ENCODE measurements at regions not wholly inside any gene's neighbourhood (a gene's known extent, or its start where the extent isn't known, plus 50 kb on each side); places are given as distances from the start of the nearest gene placed in this dataset.
"Not testable (repeated sequence)": the region's sequence is repeated elsewhere in the genome, so short reads cannot be mapped to it uniquely, and the experiment has no call there.

DNA sequence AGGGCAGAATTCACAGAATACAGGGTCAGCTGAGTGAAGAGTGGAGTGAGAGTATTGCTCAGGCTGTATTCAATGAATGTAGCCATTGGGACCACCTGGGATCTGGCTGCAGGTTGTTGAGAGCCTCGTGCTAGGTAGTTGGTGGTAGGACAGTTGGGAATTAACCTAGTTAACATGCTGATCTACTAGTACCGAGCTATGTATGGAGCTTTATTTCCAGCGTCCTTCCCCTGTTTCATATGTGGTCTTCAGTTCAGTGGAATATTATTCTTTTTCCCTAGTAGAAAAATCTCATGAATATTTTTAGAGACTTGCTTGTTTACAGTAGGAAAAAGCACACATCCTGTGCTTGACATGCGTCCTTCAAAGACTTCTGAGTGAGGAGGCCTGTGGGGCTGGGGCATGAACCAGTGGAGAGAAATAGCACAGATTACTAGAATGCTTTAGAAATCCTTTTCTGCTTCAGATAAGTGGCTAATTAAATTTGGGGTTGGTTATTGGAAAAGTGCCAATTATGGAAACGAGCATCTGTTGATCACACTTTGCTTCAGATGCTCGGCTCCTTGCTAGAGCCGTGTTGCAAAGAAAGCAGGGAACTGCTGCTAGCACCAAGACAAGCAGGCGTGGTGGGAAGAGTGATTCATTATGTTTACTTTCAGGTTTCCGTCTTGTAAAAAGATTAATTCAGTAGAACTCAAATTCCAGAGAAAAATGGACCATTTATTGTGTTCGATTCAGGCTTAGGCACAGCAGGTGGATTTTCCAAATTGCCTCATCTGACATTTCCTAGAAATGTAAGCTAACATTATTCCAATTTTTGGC, 53.6 kb downstream of the ARF6 start:
- DNase-seq (ENCODE audit: low spot score), result no peak

DNA sequence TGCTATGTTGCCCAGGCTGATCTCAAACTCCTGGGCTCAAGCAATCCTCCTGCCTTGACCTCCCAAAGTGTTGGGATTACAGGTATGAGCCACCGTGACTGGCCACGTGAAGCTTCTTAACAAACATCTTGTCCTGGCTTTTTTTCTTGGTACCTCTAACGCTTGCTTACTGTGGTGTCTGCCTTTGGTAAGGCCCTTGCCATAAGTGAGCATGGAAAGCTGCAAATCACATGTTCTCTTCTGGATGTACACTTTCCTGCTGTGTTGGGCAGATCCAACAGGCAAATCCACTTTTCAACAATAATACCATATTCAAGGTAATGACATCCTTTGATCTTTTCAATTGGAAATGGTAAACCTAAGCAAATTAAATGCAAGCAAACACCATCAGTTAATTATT, 54.6 kb downstream of the ARF6 start:
- no peak for DNase-seq (ENCODE audit: low spot score)

DNA sequence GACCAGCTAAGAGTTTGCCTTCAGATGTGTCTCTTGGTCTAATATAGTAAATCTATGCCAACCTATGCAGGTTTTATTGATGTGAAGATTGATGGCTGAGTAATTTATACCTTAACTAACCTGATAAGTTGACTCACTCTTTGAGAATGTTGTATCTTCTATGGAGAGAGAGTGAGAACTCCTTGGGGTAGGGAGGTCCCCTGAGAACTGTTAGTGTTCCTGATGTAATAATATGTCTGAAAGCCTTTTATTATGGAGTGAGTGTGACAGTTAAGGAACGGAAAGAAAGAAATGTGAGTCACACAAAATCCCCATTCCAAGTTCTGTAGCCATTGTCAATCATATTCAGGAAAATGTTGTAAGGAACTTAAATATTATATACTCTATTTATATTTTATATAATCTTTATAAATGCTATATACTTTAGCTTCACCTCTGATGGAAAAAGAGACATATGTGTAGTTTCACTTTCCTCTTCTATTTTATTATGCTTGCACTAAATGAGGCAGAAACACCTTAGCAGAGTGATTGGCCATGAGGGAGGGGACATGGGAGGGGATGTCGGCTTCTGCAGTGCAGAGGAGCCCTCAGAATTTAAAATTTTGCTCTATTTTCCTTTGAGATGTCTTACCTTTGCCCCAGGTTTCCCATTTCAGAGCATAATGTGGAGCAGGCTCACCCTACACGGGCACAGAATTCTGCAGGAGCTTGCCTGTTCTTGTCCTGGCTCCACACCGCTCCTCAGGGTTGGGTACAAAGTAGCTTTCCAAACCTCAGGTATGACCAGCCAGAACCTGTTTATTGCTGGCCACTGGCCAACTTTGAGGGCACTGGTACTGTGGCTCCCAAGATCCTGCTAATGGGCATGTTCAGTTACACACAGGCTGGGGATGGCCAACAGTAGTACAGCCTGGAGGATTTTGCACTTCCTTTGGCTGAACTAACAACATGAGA, 57.7 kb downstream of the ARF6 start:
- no peak for DNase-seq (ENCODE audit: low spot score)

DNA sequence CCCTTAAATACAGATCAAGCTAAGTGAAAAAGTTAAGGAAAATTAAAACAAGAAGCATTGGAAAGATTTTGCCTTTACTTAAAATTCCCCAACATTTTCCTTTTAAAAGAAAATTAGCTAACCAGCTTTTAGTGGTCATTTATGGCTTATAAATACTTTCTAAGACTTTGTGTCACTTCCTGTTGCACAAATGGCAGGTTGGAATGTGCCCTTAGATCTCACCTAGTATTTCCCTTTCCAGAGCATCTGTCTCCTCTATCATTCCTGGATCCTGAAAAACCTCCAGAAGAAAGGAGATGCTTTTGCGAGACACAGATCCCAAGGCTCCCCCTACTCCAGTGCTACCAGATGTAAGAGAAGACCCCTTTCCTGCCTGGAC, 58.3 kb downstream of the ARF6 start:
- DNase-seq (ENCODE audit: low spot score), result no peak

DNA sequence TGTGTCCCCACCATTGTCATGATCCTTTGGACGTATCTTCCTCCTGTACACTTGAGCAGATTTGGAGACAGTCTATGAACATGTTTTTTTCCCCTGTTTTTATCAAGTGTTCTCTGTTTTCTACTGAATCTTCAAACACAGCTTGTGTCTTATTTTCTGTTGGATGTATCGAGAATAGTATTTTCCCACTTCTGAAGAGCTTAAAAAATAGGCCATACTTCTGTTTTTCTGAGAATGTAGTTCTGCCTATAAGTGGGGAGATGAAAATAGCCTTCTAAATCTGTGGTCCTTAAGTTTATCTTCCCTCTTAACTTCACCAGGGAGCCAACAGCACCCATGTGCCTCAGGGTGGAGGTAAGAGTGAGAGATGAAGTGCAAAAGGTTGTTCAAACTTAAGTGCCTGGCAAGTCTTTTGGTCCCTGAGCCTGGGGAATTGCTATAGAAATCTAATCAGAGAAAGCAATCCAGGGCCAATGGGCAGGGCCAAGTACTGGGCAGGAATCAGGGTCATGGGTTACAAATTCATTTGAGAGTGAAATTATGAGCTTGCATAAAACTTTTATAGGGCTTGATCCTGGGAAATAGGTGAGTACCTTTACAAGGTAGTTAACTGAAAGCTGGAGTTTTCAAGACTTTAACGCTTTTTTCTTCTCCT, 58.9 kb downstream of the ARF6 start:
- DNase-seq (ENCODE audit: low spot score), result no peak

DNA sequence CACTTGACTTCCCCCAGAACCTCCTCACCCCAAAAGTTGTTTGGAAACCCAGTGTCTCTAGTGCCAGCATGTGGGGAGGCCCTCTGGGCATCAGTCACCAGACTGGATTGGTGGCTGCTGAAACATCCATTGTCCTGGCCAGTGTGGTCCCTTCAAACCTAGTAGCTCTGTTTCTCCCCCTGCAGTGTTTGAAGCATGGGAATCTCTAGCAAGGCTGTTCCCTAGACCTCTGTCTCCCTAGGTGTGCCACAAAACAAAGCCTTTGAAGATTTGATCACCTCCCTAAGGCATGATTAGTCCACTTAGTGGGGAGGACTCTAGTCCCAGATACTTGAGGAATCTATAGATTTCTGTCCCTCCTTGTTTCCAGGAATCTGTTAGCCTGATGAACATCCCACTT, 60.3 kb downstream of the ARF6 start:
- no peak for DNase-seq (ENCODE audit: low spot score)

DNA sequence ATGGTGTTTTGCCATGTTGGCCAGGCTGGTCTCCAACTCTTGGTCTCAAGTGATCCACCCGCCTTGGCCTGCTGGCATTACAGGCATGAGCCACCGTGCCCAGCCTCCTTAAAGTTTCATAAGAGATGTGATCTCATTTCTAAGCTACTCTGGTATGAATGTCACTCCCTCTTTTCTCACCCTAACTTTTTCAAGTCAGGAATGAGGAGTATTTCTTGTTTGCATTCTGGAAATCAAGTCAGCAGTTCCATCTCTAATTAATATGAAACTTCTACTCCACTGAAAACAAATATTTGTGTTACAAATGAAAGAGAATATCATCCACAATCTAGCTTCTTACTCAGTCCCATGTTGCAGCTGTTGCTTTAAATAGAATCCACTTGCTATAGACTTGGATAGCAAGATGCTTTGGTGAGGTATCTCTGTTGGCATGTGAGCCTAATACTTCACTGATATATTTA, 61.3 kb downstream of the ARF6 start:
- no peak for DNase-seq (ENCODE audit: low spot score)

DNA sequence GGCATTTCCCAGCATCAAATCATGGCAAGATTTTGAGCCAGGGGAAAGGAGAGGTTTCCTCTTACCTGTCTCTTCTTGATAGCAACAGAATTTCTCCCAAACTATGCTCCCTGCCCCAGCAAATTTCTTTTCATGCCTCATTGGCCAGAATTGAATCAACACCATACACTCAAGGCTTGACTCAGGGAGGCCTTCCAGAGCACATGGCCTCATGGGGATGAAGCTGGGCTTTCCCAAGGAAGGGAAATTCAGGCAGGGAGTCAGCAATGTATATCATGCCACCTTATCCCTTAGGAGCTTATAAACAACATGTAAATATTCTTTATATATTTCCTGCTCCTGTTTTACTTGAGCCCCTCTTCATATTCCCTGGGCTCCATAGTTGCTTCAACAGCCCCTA, 62.1 kb downstream of the ARF6 start:
- DNase-seq (ENCODE audit: low spot score), result no peak

DNA sequence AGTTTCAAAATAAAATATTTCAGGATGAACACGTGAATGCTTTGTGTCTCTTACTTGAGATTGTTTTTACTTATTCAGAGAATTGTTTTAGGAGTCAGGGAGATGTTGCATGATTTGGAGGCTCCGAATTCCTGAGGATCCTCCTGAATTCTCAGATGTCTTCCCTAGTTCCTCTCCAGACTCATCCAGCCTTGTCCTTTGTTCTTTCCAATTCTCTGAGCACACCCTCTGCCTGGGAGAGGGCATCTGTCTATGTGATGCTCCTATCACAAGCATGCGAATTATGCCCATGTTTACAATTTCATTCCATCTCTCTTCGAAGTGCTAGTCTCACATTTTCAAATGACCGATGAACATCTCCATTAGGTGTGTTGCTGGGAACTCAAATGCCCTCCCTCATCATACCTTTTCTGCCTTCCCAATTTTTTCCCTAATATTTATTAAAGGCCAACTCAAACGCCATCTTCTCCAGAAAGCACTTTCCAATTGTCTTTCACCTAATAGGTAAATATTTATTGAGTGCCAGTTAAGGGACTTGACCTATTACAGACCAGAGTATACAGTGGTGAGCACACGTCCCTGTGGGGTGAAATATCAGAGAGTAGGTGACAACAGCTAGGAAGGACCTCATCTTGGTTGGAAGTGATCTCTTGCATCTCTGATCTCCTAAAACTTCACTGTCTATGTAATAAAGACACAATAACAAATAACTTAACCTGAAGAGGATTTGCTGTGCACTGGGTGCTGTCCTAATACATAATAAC, 64.4 kb downstream of the ARF6 start:
- no peak for DNase-seq (ENCODE audit: low spot score)

DNA sequence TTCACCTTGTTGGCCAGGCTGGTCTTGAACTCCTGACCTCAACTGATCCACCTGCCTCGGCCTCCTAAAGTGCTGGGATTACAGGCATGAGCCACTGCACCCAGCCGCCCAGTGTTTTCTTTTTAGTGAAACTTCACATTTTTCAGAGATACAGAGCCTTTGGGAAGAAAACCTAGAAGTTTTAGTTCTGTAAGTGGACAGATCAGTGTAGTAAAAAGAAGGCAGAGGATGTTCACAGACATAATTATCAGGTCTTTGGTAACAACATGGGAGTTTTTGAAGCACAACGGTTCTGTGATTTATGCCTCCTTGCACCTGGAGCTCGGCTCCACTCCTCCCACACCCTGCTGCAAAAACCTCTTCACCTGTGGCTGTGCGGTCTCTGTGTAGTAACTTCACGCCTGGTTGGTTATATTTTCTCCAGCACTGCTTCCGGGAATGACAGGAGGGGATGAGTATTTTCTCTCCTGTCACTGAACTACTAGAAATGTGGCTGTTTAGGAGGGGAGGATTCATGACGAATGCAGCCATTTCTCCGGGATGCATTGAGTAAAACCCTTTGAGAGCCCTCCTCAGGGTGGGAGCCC, 67.0 kb downstream of the ARF6 start:
- DNase-seq (ENCODE audit: low spot score), result peak; percentile 71

DNA sequence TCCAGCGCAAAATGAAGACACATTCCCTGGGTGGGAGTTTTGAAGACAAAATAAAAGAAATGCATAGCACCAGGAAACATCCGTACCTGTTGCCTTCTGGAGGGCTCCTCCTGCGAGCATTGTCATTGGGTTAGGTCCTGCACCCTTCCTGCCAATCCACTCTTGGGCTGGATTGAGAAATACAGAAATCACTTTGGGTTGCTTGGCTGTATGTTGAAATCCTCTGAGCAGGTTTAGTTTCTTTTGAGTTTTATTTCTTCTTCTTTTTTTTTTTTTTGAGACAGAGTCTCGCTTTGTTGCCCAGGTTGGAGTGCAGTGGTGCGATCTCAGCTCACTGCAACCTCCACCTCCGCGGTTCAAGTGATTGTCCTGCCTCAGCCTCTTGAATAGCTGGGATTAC, 67.6 kb downstream of the ARF6 start:
- DNase-seq (ENCODE audit: low spot score), result no peak

DNA sequence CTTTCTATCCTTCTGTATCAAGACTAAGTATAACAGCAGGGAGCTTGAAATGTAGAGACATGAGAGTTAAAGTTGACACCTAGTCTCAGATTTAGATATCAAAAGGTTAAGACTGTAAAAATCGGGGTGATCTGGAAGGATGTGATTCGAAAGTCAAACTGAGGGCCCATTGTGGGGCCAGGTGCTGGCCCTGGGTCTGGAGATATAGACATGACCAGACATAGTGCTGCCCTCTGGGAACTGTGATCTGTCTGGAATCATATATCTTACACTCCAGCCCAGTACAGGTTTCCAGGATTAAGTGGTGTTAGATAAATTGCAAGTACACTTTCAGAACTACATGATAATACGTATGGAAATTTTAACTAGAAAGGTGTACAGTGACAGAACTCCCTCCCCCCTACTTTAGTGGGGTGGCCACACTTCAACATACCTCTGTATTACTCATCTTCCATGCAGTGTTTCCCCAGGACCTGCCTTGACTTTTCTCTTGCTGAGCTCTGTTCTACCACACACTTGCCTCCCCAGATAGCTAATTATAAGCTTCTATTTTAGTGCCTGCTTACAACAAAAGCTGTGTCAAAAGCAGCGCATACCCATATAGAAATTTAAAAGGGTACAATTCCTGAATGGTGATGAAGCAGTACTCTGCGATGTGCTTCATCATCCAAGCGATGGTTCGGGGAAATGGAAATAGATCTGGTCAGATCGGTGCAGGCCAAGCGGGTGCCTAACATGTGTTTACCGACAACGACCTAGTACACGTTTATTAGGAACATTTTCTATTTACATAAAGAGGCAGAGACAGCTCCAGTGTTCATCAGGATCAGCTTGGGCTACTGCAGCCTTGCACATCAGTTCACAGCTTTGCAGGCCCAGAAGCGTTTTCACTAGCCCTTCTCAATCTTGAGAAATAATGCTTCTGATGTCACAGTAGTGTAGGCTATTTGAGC, 68.7 kb downstream of the ARF6 start:
- peak; percentile 38 for DNase-seq (ENCODE audit: low spot score)

DNA sequence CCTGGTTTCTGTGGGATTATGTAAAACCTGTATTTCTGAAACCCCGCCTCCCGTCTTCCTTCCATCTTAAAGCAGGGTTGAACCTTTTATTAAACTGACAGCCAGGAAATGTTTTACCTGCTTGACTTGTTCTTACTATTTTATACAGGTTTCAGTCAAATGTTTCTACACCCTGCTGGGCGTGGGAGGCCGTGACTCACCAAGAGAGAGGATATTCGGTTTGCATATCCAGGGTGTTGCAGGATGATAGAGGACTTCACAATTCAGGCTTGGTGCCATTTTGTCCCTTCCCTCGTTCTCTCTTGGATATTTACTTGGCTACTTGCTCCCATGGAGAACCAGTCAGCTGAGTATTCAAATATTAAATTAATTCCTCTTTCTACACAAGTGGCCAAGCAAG, 69.7 kb downstream of the ARF6 start:
- peak; percentile 58 for DNase-seq (ENCODE audit: low spot score)

DNA sequence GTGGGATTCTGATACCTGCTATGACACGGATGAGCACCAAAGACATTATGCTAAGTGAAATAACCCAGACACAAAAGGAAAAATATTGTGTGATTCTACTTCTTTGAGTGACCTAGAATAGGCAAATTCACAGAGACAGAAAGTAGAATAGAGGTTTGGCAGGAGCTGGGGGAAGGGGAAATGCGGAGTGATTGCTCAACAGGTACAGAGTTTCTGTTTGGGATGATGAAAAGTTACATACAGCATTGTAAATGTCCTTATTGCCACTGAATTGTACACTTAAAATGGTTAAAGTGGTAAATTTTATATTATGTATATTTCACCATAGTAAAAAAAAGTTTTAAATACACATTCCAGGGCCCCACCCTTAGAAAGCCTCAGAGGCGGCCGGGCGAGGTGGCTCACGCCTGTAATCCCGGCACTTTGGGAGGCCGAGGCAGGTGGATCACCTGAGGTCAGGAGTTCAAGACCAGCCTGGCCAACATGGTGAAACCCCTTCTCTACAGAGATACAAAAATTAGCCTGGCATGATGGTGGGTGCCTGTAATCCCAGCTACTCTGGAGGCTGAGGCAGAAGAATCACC, 72.3 kb downstream of the ARF6 start:
- DNase-seq (ENCODE audit: low spot score), result not testable (repeated sequence)

DNA sequence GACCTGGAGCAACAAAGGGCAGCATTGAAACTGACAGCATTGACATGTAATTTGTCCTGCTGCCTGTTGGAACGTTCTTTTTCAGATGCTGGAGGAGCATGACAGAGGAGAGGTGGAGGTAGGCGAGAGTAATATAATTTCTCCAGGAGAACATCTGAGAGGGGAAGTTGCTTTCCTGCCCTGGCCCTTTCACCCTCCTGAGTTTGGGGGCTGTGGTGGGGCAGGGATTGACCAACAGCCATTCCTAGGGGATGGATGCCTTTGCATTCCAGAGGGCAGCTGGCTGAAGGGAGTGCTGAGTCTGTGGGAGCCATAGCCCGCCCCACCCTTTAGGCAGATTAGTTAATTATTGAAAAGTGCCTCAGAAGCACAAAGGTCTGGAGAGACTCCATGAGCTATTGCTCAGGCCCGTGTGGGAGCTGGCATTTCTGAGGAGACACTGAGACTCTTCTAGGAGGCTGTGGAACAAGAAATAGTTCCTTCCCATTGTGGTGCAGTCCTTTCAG, 73.5 kb downstream of the ARF6 start:
- no peak for DNase-seq (ENCODE audit: low spot score)

DNA sequence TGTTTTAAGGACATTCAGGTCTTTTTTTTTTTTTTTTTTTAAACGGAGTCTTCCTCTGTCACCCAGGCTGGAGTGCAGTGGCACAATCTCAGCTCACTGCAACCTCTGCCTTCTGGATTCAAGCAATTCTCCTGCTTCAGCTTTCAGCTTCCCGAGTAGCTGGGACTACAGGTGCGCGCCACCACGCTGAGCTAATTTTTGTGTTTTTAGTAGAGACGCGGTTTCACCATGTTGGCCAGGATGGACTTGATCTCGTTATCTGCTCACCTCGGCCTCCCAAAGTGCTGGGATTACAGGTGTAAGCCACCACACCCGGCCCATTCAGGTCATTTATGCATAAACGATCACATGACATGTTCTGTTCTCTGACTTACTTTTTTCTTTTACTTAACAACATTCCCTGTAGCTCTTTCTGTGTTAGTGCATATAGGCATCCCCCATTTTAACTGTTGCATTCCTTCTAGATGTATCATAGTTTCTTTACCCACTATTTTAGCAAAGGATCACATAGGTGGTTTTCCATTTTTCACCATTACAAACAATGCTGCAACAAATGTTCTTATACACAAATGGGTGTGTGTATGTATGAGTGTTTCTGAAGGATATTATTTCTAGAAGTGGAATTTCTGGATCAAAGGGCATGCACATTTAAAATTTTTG, 74.2 kb downstream of the ARF6 start:
- DNase-seq (ENCODE audit: low spot score), result no peak

DNA sequence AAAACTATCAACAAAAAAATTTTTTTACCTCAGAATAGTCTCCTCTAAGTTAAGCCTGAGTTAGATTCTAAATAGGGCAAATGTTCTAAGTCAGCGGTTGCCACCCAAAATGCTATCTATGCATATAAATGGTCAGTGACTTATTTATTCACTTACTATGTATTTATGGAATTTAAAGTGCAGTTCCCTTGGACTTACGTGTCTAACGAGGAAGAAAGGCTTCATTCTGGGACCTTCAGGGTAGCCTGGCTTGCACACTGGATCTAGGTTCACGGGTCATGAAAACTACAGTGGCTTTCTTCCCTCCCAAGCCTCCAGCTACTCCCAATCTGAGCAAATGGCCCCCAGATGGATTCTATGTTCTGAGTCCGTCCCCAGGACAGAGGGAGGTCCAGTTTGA, 77.1 kb downstream of the ARF6 start:
- DNase-seq (ENCODE audit: low spot score), result no peak

DNA sequence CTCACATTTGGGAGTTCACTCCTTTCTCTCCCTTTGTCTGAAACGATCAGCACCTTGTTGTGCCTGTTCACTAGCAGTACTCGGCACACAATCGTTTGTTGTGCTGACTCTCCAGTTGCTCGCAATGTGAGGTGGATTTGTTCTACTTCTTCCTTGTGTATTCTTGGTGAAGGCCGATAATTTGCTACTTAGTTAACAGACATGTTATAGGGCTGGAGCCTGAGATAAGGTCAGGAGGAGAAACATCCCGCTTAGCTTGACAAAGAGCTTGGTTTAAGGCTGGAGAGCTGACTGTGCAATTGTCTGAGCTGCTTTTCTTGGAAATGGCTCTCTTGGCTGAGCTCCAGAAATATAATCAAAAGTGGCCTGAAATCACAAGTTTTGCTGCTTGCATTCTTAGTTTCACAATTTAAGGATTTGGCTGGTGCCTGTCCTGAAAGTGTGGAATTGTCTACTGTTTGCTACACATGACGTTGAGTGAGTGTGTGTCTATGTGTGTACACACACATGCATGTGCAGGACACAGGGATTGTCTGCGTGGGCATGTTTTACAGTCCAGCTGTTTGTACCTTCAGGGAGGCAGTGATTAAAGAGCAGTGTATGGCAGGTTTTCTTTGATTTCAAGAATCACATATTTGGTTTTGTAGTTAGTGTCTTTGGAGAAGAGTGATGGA, 77.7 kb downstream of the ARF6 start:
- no peak for DNase-seq (ENCODE audit: low spot score)
